SK-MEL-5 (cell line): ENCODE measurements at regions not wholly inside any gene's neighbourhood (a gene's known extent, or its start where the extent isn't known, plus 50 kb on each side); places are given as distances from the start of the nearest gene placed in this dataset.
"Not testable (repeated sequence)": the region's sequence is repeated elsewhere in the genome, so short reads cannot be mapped to it uniquely, and the experiment has no call there.

Experiments
- DNase-seq: peaks from one replicate; pipeline ENCODE4 v3.0.0-alpha.2; 2016; ENCODE audit warnings: low read depth, low spot score
- in situ Hi-C: cut with HindIII; loops from 2 replicates; pipeline ENCODE4 v1.10.0; 2016; ENCODE audit warnings: low sequenced_read_pairs, high pct_unique_total_duplicates, low pct_unique_long_range_greater_than_20kb

DNA sequence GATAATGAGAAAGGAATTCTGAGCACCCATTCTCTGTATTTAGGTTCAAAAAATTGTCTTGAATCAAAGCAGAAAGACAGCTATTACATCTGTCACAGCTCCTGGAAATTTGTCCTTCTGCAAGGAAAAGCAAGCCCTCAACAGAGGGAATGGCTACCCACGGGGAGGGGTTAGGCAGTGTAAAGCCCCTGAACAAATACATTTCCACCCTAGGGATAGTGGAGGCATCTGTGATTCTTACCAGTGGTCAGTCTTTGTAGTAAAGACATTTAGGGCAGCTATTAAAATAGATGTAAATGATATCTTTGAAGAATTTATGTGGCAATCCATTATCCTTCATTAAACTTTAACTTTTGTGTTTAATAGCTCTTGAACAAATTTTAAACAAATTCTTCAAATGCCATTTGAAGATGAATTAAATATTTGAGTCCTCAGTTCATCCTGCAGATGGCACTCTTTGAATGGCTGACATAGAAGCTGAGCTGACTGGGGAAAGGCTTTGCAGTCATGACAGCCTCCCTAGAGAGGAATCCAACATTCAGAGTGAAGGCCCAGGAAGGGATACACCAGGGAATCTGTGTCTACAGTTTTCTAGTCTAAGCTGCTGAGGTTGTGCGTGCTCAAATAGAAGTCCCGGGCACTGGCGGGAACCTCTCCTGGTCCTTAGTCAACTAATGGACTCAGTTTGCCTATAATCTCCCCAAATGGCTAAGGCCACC lies 359.7 kb upstream of the ROPN1 start:
- in situ Hi-C loops: no loop called here
- DNase-seq: peak; percentile 81

- DNase-seq: no peak
- in situ Hi-C loops: no loop called here
These were observed 360.2 kb upstream of the ROPN1 start for GRCh38 chr3:124352149-124352539.

- no peak for DNase-seq
- in situ Hi-C loops: no loop called here
These were observed 361.8 kb upstream of the ROPN1 start for GRCh38 chr3:124353691-124354090.

DNA sequence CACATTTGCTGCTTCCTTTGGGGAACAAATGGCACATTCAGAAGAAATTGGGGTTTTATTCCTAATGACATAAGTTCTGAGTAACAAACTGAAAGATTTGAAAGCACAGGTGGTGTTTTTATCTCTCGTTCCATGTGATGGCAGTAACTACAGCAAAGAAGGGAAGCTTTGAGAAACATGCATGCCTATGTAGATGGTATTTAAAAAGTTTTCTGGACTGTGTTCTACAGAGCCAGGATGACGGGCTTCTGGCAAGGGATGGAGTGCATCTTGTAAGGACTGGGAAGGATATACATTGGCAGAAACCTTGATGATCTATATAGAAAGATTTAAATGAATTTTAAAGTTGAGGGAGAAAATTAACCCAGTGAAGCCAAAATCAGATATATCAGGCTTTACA lies 362.2 kb upstream of the ROPN1 start:
- in situ Hi-C loops: no loop called here
- no peak for DNase-seq

- in situ Hi-C loops: no loop called here
These were observed 366.2 kb upstream of the ROPN1 start for GRCh38 chr3:124358156-124358555.

GRCh38 chr3:124360155-124360554 lies 368.2 kb upstream of the ROPN1 start:
- in situ Hi-C loops: no loop called here

More at GRCh38 chr3:124358156-124358555, 366.2 kb upstream of the ROPN1 start:
- DNase-seq: no peak

DNA sequence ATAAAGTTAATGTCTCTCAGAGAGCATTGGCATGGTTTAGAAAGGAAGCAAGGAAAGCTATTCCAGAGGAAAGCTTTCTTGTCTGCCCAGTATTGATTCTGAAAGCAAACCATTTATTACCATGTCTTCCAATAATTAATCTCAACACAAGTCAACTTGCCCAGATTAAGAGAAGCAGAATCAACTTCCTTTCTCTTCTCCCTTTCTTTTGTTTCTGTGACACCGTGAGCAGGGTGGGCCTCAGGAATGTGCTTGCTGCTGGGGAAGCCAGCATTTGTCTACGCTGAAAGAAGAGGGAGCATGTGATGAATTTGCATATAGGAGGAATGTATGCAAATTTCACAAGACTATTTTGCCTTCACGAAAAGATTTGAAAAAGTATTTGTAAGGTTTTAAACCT lies 368.6 kb upstream of the ROPN1 start:
- in situ Hi-C loops: no loop called here
- no peak for DNase-seq

More at GRCh38 chr3:124360155-124360554, 368.2 kb upstream of the ROPN1 start:
- DNase-seq: no peak

DNA sequence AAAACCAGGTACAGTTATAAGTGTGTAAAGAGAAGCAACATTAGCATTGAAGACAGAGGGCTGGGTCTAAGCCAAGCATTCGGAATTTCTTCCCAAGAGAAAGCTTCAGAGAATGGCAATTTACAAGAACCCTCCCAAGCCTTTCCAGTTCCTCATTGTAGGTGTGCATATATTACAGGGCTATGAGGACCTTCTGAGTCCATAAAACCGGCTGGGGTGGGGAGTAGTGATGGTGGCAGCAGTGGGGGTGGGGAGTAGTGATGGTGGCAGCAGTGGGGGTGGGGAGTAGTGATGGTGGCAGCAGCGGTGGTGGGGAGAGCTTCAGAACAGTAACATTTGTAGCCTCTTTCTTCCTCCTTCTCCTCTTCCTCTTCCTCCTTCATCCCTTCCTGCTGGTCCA lies 368.7 kb upstream of the UMPS start:
- no peak for DNase-seq
- in situ Hi-C loops: no loop called here

DNA sequence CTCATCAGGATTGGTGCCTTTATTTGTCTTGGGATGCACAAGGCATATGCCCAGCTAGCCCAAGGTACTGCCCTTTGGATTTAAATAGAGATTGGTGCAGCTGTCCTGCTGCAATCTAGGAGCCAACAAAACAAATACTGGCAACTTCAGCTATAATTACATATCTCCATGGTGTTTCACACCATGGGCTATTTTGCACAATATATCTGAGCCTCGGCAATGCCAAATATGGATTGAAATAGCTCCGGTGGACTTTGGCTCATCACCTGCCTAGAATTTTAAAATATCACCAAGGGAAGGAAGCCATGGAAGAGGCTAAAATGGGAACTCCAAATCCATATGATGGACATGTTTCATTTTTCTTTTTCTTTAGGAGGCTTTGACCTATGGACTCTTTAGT lies 367.8 kb upstream of the UMPS start:
- in situ Hi-C loops: no loop called here

GRCh38 chr3:124363476-124363875 lies 366.8 kb upstream of the UMPS start:
- in situ Hi-C loops: no loop called here
- no peak for DNase-seq

More for the DNA sequence above, 367.8 kb upstream of the UMPS start:
- DNase-seq: no peak

- DNase-seq: no peak
- in situ Hi-C loops: no loop called here
These were observed 365.8 kb upstream of the UMPS start for GRCh38 chr3:124364317-124365020.

DNA sequence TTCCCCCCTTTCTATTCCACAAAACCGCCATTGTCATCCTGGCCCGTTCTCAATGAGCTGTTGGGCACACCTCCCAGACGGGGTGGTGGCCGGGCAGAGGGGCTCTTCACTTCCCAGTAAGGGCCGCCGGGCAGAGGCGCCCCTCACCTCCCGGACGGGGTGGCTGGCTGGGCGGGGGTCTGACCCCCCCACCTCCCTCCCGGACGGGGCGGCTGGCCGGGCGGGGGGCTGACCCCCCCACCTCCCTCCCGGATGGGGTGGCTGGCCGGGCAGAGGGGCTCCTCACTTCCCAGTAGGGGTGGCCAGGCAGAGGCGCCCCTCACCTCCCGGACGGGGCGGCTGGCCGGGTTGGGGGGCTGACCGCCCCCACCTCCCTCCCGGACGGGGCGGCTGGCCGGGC lies 363.6 kb upstream of the UMPS start:
- in situ Hi-C loops, DNase-seq: not testable (repeated sequence)

DNA sequence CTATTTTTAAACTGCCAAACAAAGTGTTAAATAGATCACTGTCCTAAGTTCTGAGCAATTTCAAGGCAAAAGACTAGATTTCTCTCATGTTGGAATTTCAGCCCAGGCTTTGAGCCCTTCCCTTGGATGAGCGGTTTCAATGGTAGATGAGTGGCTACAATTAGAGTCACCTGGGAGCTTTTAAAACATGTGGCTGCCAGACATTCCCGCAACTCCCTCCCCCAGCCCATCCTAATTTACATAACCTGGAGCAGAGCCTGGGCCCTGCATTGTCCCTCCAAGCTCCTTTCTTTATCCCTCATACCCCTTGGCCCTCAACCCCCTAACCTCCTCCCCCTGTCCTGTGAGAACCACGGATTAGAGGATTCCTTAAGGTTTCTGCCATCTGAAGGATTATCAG lies 357.5 kb upstream of the UMPS start:
- no peak for DNase-seq
- in situ Hi-C loops: no loop called here

DNA sequence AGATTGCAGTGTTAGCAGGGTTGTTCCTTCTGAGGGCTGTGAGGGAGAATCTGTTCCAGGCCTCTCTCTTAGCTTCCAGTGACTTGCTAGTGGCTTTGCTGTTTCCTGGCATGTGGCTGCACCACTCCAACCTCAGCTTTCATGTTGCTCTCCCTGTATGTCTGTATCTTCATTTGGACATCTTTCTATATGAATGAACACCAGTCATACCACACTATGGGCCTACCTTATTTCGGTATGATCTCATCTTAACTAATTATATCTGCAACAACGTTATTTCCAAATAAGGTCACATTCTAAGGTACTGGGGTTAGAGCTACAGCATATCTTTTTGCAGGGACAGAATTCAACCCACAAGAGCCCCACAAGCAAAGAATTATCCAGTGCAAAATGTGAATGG lies 356.7 kb upstream of the UMPS start:
- no peak for DNase-seq
- in situ Hi-C loops: no loop called here

GRCh38 chr3:124374583-124374982 lies 355.7 kb upstream of the UMPS start:
- DNase-seq: no peak
- in situ Hi-C loops: no loop called here

DNA sequence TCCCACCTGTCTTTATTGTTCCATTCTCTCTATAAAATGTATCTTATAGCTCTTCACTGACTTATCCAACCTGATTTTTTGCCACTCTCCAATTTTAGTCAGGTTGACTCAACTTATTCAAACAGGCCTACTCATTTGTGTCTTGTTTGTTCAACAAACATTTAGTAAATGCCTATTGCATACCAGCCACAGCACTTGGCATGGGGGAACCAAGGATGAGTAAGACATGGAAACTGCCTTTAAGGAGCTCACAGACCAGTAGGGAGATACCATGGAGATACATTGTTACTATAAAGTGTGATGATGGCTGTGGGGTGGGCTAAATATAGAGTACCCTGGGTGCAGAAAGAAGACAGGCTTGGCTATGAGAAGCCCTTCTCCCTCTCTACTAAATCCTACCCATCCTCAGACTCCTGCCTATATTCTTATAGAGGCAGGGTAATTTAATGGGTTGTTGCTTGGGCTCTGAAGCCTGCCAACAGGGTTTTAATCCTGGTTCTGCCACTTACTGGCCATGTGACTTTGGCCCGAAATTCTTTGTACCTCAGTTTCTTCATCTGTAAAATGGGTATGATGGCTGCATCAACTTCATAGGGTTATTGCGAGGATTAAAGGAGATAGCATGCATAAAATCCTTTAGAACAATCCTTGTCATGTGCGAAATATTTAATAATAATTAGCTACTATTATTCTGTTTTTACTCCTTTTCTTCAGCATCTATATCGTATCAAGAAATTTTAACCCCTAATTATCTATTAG lies 348.5 kb upstream of the UMPS start:
- DNase-seq: no peak
- in situ Hi-C loops: no loop called here

DNA sequence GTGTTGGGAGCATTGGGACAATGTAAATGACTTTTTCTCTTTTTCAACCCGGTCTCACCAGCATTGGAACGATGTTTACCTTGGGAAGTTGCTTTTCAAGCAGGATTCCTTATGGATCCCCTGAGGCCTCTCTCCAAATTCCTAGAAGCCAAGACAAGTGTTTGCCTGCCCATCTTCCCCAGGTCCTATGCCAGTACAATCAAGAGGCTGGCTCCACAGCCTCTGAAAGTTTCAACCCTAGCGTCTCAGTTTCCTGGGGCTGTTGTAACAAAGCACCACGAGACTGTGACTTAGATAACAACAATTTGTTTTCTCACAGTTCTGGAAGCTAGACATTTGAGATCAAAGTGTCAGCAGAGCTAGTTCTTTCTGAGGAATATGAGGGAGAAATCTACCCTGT lies 347.2 kb upstream of the UMPS start:
- DNase-seq: no peak
- in situ Hi-C loops: no loop called here

- DNase-seq: no peak
- in situ Hi-C loops: no loop called here
These were observed 346.3 kb upstream of the UMPS start for GRCh38 chr3:124383846-124384466.
